Adrenal gland (tissue), 5 donors: ENCODE measurements at regions not wholly inside any gene's neighbourhood (a gene's known extent, or its start where the extent isn't known, plus 50 kb on each side); places are given as distances from the start of the nearest gene placed in this dataset.

Experiments
- POLR2A ChIP-seq, 2 donors: fragments of 450-650 bp; IDR thresholded peaks; one replicate each; pipeline ENCODE4 v1.6.1; 2017; ENCODE audit warnings: antibody characterized with exemption in 2 of 2, mild to moderate bottlenecking in 2 of 2, moderate library complexity in 1 of 2
- TF ChIP-seq, protein P1 (sequence below), 6 experiments: fragments of 450-650 bp in 4 of 6; fragments of 200-600 bp in 2 of 6; sonication (generic) in 1 of 6; IDR thresholded peaks; 1 replicate in 5 of 6; 2 replicates in 1 of 6; pipeline versions ENCODE4 v1.5.1 to v1.8.0; 2016 to 2021; ENCODE audit warnings: antibody characterized with exemption in 6 of 6, mild to moderate bottlenecking in 2 of 6, moderate library complexity in 1 of 6
- donor health status: DM: no; HTN: no; CAD: no.

DNA sequence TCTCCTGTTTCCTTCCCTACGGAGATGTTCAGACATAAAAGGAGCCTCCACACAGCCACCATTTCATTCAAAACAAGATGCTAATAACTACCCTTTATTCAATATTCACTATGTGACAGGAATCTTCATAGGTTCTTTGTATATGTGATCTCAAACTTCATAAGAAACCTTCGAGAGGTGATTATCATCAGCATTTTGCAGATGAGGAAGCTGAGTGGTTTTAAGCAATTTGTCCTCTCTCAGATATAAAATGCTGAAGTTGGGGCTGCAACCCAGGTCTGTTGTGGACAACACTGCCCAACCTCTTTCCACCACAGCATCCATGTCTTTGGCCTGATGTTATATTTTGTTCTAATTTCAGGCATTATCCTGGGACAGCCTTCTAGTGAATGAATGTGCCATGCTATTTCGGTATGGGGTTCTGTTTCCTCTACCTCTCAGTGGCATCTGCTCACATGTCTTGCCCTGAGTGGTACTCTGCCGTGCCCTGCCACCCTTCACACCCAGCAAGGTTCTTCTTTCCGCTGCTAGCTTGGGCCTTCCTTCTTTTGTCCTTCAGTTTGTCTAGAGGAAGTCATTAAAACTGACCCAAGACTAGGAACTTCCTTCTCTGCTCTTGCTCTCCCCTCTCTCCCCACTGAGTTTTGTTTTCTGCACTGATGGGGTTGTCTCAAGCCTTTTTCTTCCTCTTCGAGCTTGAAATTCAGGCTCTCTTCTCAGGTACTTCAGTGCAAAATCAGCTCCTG, 300.9 kb upstream of the PRDM1 start:
- TF ChIP-seq, protein P1, sequence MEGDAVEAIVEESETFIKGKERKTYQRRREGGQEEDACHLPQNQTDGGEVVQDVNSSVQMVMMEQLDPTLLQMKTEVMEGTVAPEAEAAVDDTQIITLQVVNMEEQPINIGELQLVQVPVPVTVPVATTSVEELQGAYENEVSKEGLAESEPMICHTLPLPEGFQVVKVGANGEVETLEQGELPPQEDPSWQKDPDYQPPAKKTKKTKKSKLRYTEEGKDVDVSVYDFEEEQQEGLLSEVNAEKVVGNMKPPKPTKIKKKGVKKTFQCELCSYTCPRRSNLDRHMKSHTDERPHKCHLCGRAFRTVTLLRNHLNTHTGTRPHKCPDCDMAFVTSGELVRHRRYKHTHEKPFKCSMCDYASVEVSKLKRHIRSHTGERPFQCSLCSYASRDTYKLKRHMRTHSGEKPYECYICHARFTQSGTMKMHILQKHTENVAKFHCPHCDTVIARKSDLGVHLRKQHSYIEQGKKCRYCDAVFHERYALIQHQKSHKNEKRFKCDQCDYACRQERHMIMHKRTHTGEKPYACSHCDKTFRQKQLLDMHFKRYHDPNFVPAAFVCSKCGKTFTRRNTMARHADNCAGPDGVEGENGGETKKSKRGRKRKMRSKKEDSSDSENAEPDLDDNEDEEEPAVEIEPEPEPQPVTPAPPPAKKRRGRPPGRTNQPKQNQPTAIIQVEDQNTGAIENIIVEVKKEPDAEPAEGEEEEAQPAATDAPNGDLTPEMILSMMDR (IDR thresholded peaks at IDR 0.05) = no peak
- TF ChIP-seq POLR2A (IDR thresholded peaks at IDR 0.05) = no peak
